ENCODE measurements at regions not wholly inside any gene's neighbourhood (a gene's known extent, or its start where the extent isn't known, plus 50 kb on each side); places are given as distances from the start of the nearest gene placed in this dataset.
A peak's percentile ranks its signal among the peaks of the same experiment; 100 is the strongest.

DNA sequence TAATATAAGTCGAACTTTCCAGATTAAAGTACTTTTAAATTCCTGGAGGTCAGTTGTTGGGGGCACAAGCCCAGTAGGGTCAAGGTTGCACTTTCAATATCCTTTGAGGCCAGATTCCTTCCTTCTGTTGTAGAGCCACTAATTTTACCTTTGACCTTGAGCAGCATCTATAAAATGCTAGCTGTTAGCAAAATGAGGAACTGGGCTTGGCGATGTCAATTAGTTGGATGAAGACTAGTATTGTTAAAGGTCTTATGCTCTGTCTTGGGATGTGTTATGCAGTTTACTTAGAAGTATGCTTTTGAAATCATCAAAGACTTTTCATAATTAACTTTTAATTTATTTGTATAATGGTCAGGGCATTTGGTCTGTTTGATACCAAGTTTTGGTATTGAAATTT is 425.9 kb upstream of the PROX1 start (continued):
- TF ChIP-seq TCF7 (CRISPR knock-in tag; IDR thresholded peaks at IDR 0.05; ENCODE audit: low read depth), result no peak

DNA sequence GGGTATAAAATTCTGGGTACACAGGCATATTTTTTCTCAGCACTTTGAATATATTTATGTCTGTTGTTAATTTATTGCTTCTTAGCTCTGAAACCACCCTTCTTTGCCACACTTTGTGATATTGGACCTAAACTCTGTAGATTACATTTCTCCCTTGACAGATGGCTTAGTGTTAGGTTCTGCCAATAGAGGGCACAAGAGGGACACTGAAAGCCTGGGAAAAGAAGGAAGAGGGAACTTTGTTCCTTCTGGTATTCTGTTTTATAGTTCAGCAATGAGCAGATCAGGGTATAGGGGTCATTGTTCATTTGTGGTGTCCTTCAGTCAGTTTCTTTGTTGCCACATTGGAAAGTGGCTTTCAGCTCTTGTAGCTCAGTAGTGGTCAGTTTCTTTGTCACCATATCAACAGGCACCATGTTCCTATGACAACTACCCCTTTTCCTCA is 423.5 kb upstream of the PROX1 start:
- ATAC-seq, result peak; percentile 80
- H3K9me3 Mint-ChIP-seq, result peaks cover 55% of the 10 kb centered on the region
- POLR2A ChIA-PET, result no interaction called here

DNA sequence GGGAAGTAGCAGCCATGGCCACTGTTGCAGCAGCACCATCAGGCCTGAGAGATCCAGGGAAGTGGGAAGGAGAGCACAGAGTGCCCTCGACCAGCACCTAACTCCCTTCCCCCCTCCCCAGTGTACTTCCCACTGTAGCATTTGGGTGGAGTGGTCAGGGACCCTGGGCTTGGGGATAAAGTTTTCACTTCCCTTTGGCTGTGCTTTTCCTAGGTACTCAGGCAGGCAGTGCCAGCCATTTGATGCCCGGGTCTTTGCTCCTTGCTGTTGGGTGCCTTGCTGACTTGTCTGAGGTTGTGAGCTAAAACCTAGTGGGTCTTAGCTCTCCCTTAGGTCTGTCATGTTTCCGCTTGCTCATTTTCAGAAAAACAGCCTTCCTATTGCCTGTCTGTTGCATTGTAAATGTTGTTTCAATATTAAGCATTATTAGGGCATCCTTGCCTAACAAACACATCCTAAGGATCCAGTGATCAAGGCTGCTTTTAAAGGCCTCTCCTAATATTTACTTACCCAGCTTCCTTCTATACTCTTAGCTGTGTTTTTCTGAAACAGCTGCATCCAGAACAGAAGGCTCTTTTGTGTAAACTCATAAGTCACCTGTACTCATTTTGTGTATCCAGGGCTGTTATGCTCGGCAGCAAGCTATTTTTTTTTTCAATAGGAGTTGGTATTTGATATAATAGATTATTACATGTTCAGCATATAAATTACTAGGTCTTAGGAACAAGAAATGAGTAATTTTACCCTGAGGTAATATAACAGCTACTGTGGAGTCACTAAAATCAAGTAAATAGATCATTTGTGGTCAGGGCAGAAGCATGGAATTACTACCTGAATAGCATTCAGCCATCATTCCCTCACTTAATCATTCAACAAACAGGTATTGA is 418.6 kb upstream of the PROX1 start:
- peaks cover 17% of the 10 kb centered on the region for H3K36me3 Mint-ChIP-seq
- ATAC-seq (no peak), DNase-seq (ENCODE audit: low spot score) (no peak)
- TF ChIP-seq IRF2 (CRISPR knock-in tag; IDR thresholded peaks at IDR 0.05; ENCODE audit: borderline replicate concordance, low read depth), result no peak
- peak; percentile 61; the same call in 1 of the 2 replicates for TF ChIP-seq GABPB1 (CRISPR knock-in tag; IDR thresholded peaks at IDR 0.05)
- no peak overlapping the region for H3K4me3 Mint-ChIP-seq
- H3K27ac Mint-ChIP-seq, result no peak overlapping the region
- POLR2A ChIA-PET, result no interaction called here
- CTCF ChIA-PET, result no interaction called here
- H3K9me3 Mint-ChIP-seq, result peaks cover 26% of the 10 kb centered on the region
- no peaks in the 10 kb centered on the region for H3K4me1 Mint-ChIP-seq
- no peaks in the 10 kb centered on the region; the same call in 1 of the 2 replicates for H3K27me3 Mint-ChIP-seq (ENCODE audit: low read depth)

More for the DNA sequence above, 423.5 kb upstream of the PROX1 start:
- CTCF ChIA-PET, result interaction anchor here (2.1 kb wide), 1 partner anchor 559 kb away, joined by 7 read pairs; no protein-coding TSS in a partner anchor
- TF ChIP-seq CTCF (IDR thresholded peaks at IDR 0.05) (peak; percentile 47; the same call in 1 of the 2 replicates), NR1H2 (CRISPR knock-in tag; IDR thresholded peaks at IDR 0.05) (no peak), IRF1 (CRISPR knock-in tag; IDR thresholded peaks at IDR 0.05) (no peak), NR2C2 (CRISPR knock-in tag; IDR thresholded peaks at IDR 0.05) (no peak)
- TF ChIP-seq, protein P1, sequence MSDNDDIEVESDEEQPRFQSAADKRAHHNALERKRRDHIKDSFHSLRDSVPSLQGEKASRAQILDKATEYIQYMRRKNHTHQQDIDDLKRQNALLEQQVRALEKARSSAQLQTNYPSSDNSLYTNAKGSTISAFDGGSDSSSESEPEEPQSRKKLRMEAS (CRISPR knock-in tag; IDR thresholded peaks at IDR 0.05), result no peak
- Mint-ChIP-seq H3K4me3 (no peak overlapping the region), H3K27me3 (ENCODE audit: low read depth) (no peaks in the 10 kb centered on the region), H3K36me3 (peaks cover 27% of the 10 kb centered on the region), H3K4me1 (no peaks in the 10 kb centered on the region), H3K27ac (no peak overlapping the region)
- no peak for DNase-seq (ENCODE audit: low spot score)

DNA sequence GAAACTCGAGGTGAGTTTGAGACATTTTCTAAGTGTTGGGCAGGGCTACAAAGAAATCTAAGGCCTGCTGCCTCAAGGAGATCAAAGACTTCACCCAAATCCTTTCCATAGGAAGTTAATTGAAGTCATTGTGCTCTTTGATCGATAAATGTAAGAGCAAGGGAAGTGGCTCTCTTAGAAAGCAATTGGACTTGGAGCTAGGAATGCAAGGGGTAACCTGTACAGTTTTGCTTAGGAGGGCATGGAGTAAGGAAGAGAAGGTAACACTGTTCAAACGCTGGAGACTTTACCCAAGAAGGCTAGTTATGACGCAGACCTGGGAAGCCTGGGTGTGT is 418.0 kb upstream of the PROX1 start:
- H3K4me1 Mint-ChIP-seq, result no peaks in the 10 kb centered on the region
- POLR2A ChIA-PET, result no interaction called here
- TF ChIP-seq ZNF512 (CRISPR knock-in tag; IDR thresholded peaks at IDR 0.05; ENCODE audit: borderline replicate concordance) (no peak), ELF4 (CRISPR knock-in tag; IDR thresholded peaks at IDR 0.05; ENCODE audit: low read depth) (no peak), E2F1 (CRISPR knock-in tag; IDR thresholded peaks at IDR 0.05) (no peak), TP53 (CRISPR knock-in tag; IDR thresholded peaks at IDR 0.05) (no peak)
- TF ChIP-seq, protein P1 (CRISPR knock-in tag; IDR thresholded peaks at IDR 0.05), result no peak
- TF ChIP-seq, protein P2, sequence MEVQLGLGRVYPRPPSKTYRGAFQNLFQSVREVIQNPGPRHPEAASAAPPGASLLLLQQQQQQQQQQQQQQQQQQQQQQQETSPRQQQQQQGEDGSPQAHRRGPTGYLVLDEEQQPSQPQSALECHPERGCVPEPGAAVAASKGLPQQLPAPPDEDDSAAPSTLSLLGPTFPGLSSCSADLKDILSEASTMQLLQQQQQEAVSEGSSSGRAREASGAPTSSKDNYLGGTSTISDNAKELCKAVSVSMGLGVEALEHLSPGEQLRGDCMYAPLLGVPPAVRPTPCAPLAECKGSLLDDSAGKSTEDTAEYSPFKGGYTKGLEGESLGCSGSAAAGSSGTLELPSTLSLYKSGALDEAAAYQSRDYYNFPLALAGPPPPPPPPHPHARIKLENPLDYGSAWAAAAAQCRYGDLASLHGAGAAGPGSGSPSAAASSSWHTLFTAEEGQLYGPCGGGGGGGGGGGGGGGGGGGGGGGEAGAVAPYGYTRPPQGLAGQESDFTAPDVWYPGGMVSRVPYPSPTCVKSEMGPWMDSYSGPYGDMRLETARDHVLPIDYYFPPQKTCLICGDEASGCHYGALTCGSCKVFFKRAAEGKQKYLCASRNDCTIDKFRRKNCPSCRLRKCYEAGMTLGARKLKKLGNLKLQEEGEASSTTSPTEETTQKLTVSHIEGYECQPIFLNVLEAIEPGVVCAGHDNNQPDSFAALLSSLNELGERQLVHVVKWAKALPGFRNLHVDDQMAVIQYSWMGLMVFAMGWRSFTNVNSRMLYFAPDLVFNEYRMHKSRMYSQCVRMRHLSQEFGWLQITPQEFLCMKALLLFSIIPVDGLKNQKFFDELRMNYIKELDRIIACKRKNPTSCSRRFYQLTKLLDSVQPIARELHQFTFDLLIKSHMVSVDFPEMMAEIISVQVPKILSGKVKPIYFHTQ (CRISPR knock-in tag; IDR thresholded peaks at IDR 0.05), result no peak
- no peak overlapping the region for H3K27ac Mint-ChIP-seq
- no peak for ATAC-seq
- DNase-seq (ENCODE audit: low spot score), result no peak
- H3K36me3 Mint-ChIP-seq, result peaks cover 17% of the 10 kb centered on the region
- H3K9me3 Mint-ChIP-seq, result peaks cover 26% of the 10 kb centered on the region
- no peak overlapping the region for H3K4me3 Mint-ChIP-seq
- CTCF ChIA-PET, result no interaction called here
- H3K27me3 Mint-ChIP-seq (ENCODE audit: low read depth), result no peaks in the 10 kb centered on the region; the same call in 1 of the 2 replicates
